MCF 10A (cell line): ENCODE measurements at regions not wholly inside any gene's neighbourhood (a gene's known extent, or its start where the extent isn't known, plus 50 kb on each side); places are given as distances from the start of the nearest gene placed in this dataset.
A peak's percentile ranks its signal among the peaks of the same experiment; 100 is the strongest.

Experiments used
- BruUV-seq: library from RNA; stranded (reverse); fragments of 400-500 nt; replicated peaks from 2 replicates; lab custom pipeline; 2021; lab: Mats Ljungman, UMichigan
- CTCF ChIA-PET: fragments of 300-600 bp; sonication (Branson Sonifier 250); formaldehyde crosslinking; extraction: SDS; loops from one replicate; lab custom pipeline; 2021; ENCODE audit warnings: antibody characterized with exemption, inconsistent platforms; lab: Yijun Ruan, JAX
- POLR2A ChIA-PET: fragments of 300-600, 350-650 bp; sonication (Branson Sonifier 250); formaldehyde crosslinking; extraction: SDS; loops from one replicate; lab custom pipeline; 2020; ENCODE audit warnings: antibody characterized with exemption, inconsistent platforms; lab: Yijun Ruan, JAX
- DNase-seq: peaks from one replicate; pipeline ENCODE4 v3.0.0-alpha.2; 2018; ENCODE audit not compliant: unreplicated experiment
- H3K27ac Mint-ChIP-seq: one replicate; pipeline ENCODE4 v1.8.0; 2022; ENCODE audit warnings: mild to moderate bottlenecking, low read depth, mixed read lengths; ENCODE audit not compliant: unreplicated experiment
- H3K27me3 Mint-ChIP-seq: one replicate; pipeline ENCODE4 v1.8.0; 2022; ENCODE audit warnings: mixed read lengths; ENCODE audit not compliant: insufficient read depth, unreplicated experiment
- H3K36me3 Mint-ChIP-seq: one replicate; pipeline ENCODE4 v1.8.0; 2022; ENCODE audit warnings: mild to moderate bottlenecking, moderate library complexity, mixed read lengths; ENCODE audit not compliant: insufficient read depth, unreplicated experiment
- H3K4me1 Mint-ChIP-seq: one replicate; pipeline ENCODE4 v1.8.0; 2022; ENCODE audit warnings: mixed read lengths; ENCODE audit not compliant: insufficient read depth, unreplicated experiment
- H3K4me3 Mint-ChIP-seq: one replicate; pipeline ENCODE4 v1.8.0; 2022; ENCODE audit warnings: mild to moderate bottlenecking, moderate library complexity, mixed read lengths; ENCODE audit not compliant: unreplicated experiment
- H3K9me3 Mint-ChIP-seq: one replicate; pipeline ENCODE4 v1.8.0; 2022; ENCODE audit warnings: mixed read lengths; ENCODE audit not compliant: unreplicated experiment
- intact Hi-C: fragments of 100-400 bp; cut with micrococcal nuclease; formaldehyde crosslinking; loops from 2 replicates; pipeline ENCODE4 v1.14.1; 2022
- TF ChIP-seq, protein P1 (sequence below): fragments of 200-600 bp; IDR thresholded peaks from one replicate; pipeline ENCODE4 v1.8.0; 2022; ENCODE audit warnings: antibody characterized with exemption, mild to moderate bottlenecking; ENCODE audit not compliant: unreplicated experiment

DNA sequence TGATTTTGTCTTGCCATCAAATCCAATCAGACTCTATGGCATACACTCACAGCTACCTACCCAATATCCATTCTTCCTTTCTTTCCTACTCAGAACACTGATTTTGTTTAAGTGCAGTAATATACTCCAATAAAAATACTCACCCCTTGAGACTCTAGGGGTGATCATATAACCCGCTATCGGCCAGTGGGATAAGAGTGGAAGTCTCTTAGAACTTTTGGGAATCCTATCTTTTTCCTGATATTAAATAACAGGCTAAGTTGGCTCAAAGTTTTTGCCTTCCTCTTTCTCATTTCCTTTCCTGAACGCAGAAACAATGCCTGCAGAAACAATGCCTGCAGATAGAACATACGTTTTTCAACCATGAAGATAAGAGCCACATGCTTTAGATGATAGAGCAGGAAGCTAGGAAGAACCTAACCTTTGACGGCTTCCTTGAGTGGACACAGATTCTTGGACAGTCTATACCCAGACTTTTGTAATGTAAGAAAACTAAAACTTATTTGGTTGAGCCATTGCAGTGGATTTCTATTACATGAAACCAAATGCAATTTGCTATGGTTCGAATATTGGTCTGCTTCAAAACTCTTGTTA is 373.8 kb downstream of the STIM2 start:
- TF ChIP-seq, protein P1, sequence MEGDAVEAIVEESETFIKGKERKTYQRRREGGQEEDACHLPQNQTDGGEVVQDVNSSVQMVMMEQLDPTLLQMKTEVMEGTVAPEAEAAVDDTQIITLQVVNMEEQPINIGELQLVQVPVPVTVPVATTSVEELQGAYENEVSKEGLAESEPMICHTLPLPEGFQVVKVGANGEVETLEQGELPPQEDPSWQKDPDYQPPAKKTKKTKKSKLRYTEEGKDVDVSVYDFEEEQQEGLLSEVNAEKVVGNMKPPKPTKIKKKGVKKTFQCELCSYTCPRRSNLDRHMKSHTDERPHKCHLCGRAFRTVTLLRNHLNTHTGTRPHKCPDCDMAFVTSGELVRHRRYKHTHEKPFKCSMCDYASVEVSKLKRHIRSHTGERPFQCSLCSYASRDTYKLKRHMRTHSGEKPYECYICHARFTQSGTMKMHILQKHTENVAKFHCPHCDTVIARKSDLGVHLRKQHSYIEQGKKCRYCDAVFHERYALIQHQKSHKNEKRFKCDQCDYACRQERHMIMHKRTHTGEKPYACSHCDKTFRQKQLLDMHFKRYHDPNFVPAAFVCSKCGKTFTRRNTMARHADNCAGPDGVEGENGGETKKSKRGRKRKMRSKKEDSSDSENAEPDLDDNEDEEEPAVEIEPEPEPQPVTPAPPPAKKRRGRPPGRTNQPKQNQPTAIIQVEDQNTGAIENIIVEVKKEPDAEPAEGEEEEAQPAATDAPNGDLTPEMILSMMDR = no peak
- peaks cover 7% of the 10 kb centered on the region for H3K4me1 Mint-ChIP-seq
- ChIA-PET POLR2A (no interaction called here), CTCF (interaction anchor here (0.6 to 0.8 kb wide), 3 partner anchors 10 to 1247 kb away, joined by 3 read pairs; no protein-coding TSS in a partner anchor)
- no peak overlapping the region for H3K4me3 Mint-ChIP-seq
- H3K27me3 Mint-ChIP-seq = no peaks in the 10 kb centered on the region
- BruUV-seq = no TSS peak
- intact Hi-C loops = no loop called here
- H3K9me3 Mint-ChIP-seq = no peaks in the 10 kb centered on the region
- no peak overlapping the region for H3K27ac Mint-ChIP-seq
- no peaks in the 10 kb centered on the region for H3K36me3 Mint-ChIP-seq
- DNase-seq = no peak

DNA sequence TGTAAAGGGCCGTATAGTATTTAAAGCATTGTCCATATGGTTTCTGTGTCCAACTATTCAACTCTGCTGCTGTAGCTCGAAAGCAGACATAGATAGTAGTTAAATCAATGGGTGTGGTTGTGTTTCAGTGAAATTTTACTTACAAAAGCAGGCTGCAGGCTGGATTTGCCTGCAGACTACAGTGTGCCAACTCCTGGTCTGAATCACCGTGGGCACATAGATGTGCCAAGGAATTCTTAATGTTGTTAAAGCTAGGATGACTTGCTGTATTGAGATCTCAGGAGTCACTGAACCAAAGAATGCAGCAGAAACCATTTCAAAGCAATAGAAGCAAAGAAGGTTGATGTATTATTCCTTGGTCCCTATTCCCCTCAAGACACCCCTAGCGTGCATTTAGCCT is 379.0 kb downstream of the STIM2 start:
- ChIA-PET CTCF (interaction anchor here (0.6 kb wide), 1 partner anchor 63 kb away, joined by 3 read pairs; no protein-coding TSS in a partner anchor), POLR2A (interaction anchor here (1.3 kb wide), 1 partner anchor 9 kb away, joined by 4 read pairs; no protein-coding TSS in a partner anchor)
- Mint-ChIP-seq H3K36me3 (no peaks in the 10 kb centered on the region), H3K27ac (peak overlapping the region; percentile 78), H3K27me3 (no peaks in the 10 kb centered on the region), H3K9me3 (no peaks in the 10 kb centered on the region), H3K4me3 (no peak overlapping the region), H3K4me1 (peaks cover 16% of the 10 kb centered on the region)
- intact Hi-C loops = no loop called here
- DNase-seq = peak; percentile 55
- no TSS peak for BruUV-seq
- TF ChIP-seq, protein P1 = no peak

DNA sequence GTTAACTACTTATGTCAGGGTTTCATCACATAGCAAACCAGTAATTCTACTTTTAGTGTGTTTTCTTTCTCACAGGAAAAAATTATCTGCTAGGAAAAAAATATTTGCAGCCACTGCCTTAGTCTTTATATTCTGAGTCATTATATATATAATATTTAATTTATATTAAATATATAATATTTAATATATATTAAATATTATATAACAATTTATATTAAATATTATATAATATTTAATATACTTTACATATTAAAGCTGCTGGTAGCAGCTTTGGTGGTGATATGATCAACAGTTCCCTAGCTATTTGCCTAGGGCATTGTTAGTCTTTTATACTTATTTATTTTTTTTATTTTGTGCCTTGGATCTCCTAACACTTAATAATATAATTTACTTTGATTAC is 381.6 kb downstream of the STIM2 start:
- H3K9me3 Mint-ChIP-seq = no peaks in the 10 kb centered on the region
- ChIA-PET CTCF (no interaction called here), POLR2A (no interaction called here)
- TF ChIP-seq, protein P1 = no peak
- H3K36me3 Mint-ChIP-seq = no peaks in the 10 kb centered on the region
- BruUV-seq = no TSS peak
- intact Hi-C loops = no loop called here
- no peak for DNase-seq
- H3K4me3 Mint-ChIP-seq = no peak overlapping the region
- peaks cover 16% of the 10 kb centered on the region for H3K4me1 Mint-ChIP-seq
- no peaks in the 10 kb centered on the region for H3K27me3 Mint-ChIP-seq
- H3K27ac Mint-ChIP-seq = no peak overlapping the region

DNA sequence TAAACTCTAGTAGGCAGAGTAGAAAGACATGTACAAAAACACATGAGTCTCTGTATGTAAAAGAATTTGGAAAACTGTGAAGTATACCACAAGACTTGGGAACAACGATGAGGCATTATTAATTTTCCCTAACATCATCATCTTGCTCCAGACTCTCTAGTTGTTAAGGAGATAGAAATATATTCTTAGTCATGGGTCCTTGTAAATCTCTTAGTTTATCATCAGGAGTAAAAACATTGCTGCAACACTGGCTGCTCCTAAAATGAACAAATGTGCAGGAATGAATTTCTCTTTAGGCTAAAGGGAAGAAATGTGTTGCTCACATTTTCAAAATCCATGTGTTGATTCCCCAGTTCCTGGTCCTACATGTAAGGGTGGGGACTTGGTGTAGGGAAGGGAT is 384.6 kb downstream of the STIM2 start:
- BruUV-seq = no TSS peak
- intact Hi-C loops = no loop called here
- POLR2A ChIA-PET = no interaction called here
- DNase-seq = no peak
- TF ChIP-seq, protein P1 = no peak
- H3K27ac Mint-ChIP-seq = no peak overlapping the region
- peaks cover 1% of the 10 kb centered on the region for H3K4me1 Mint-ChIP-seq
- H3K36me3 Mint-ChIP-seq = no peaks in the 10 kb centered on the region
- no peak overlapping the region for H3K4me3 Mint-ChIP-seq
- no peaks in the 10 kb centered on the region for H3K27me3 Mint-ChIP-seq
- CTCF ChIA-PET = no interaction called here
- H3K9me3 Mint-ChIP-seq = no peaks in the 10 kb centered on the region
